ENCODE measurements at regions not wholly inside any gene's neighbourhood (a gene's known extent, or its start where the extent isn't known, plus 50 kb on each side); places are given as distances from the start of the nearest gene placed in this dataset.

DNA sequence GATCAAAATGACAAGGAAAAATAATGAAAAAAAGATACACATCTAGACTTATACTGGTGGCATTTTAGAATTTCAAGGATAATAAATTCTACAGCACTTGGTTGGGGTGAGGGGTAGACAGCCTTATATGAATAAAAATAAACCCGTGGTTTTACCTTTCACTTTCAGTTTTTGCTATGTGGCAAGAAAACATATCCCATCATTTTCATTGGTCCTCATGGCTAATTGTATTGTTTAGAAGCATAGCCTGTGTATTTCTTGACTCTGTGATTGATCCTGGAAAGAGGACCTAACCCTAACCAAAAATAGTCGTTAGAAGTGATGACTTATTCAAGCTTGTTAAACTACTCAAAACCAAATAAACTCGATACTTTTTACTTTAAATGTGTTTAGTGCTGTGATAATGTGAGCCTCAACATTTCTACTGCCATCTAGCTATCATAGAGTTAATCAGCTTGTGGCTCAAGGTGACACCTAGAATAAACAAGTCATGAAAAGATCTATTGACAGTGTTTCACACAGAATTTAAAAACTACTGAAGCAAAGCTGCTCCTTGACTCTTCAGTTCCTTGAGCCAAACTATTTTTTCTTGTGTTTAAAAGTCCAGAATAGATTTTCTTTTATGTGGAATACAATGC lies 153.3 kb upstream of the IZUMO3 start:
- H3K27me3 ChIP-seq (ENCODE audit: control insufficient read depth, extremely low read depth, insufficient read depth, low read length), result no peaks in the 10 kb centered on the region
- H3K9me3 ChIP-seq (ENCODE audit: control insufficient read depth, low read depth, low read length), result no peaks in the 10 kb centered on the region
- H3K4me3 ChIP-seq (ENCODE audit: control insufficient read depth in 2 of 3, extremely low read depth in 1 of 3, insufficient read depth in 2 of 3, low read depth in 1 of 3, low read length in 3 of 3), result no peak overlapping the region
- TF ChIP-seq, protein P1, sequence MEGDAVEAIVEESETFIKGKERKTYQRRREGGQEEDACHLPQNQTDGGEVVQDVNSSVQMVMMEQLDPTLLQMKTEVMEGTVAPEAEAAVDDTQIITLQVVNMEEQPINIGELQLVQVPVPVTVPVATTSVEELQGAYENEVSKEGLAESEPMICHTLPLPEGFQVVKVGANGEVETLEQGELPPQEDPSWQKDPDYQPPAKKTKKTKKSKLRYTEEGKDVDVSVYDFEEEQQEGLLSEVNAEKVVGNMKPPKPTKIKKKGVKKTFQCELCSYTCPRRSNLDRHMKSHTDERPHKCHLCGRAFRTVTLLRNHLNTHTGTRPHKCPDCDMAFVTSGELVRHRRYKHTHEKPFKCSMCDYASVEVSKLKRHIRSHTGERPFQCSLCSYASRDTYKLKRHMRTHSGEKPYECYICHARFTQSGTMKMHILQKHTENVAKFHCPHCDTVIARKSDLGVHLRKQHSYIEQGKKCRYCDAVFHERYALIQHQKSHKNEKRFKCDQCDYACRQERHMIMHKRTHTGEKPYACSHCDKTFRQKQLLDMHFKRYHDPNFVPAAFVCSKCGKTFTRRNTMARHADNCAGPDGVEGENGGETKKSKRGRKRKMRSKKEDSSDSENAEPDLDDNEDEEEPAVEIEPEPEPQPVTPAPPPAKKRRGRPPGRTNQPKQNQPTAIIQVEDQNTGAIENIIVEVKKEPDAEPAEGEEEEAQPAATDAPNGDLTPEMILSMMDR (optimal IDR thresholded peaks at IDR 0.05 in 1 of 3, IDR thresholded peaks at IDR 0.05 in 1 of 3, conservative IDR thresholded peaks at IDR 0.05 in 1 of 3; ENCODE audit: extremely low read depth in 1 of 3, insufficient read depth in 2 of 3, low read length in 3 of 3), result no peak
- no peak for TF ChIP-seq EZH2 (IDR thresholded peaks at IDR 0.05; ENCODE audit: low read length)
- FAIRE-seq, result no peak
- no peaks in the 10 kb centered on the region for H3K9me1 ChIP-seq (ENCODE audit: control insufficient read depth, extremely low read depth, insufficient read depth, low read length)
- no peak overlapping the region for H3K4me2 ChIP-seq (ENCODE audit: control insufficient read depth, extremely low read depth, insufficient read depth, low read depth, low read length)
- no peaks in the 10 kb centered on the region for H3K79me2 ChIP-seq (ENCODE audit: control insufficient read depth, insufficient read depth, low read length)
- H3K9ac ChIP-seq (ENCODE audit: control insufficient read depth, extremely low read depth, insufficient read depth, low read length), result no peak overlapping the region
- H3K4me1 ChIP-seq (ENCODE audit: control insufficient read depth, extremely low read depth, insufficient read depth, low read length), result no peaks in the 10 kb centered on the region
- H2AFZ ChIP-seq (ENCODE audit: control insufficient read depth, low read length), result no peak overlapping the region
- no peak overlapping the region for H3K27ac ChIP-seq (ENCODE audit: control insufficient read depth, insufficient read depth, low read length)
- no peaks in the 10 kb centered on the region for H4K20me1 ChIP-seq (ENCODE audit: control insufficient read depth, extremely low read depth, insufficient read depth, low read length)
- DNase-seq (ENCODE audit: low read depth, low spot score), result no peak
- no peaks in the 10 kb centered on the region for H3K36me3 ChIP-seq (ENCODE audit: control insufficient read depth in 2 of 2, extremely low read depth in 1 of 2, insufficient read depth in 2 of 2, low read length in 2 of 2)
- dilution Hi-C loops (cut with MboI; ENCODE audit: extremely low pct_ligation_motif_present, low sequenced_read_pairs), result no loop called here

- TF ChIP-seq, protein P1 (optimal IDR thresholded peaks at IDR 0.05 in 1 of 3, IDR thresholded peaks at IDR 0.05 in 1 of 3, conservative IDR thresholded peaks at IDR 0.05 in 1 of 3; ENCODE audit: extremely low read depth in 1 of 3, insufficient read depth in 2 of 3, low read length in 3 of 3), result no peak
- no peak for TF ChIP-seq EZH2 (IDR thresholded peaks at IDR 0.05; ENCODE audit: low read length)
- no peak overlapping the region for H3K4me3 ChIP-seq (ENCODE audit: control insufficient read depth in 2 of 3, extremely low read depth in 1 of 3, insufficient read depth in 2 of 3, low read depth in 1 of 3, low read length in 3 of 3)
- H3K36me3 ChIP-seq (ENCODE audit: control insufficient read depth in 2 of 2, extremely low read depth in 1 of 2, insufficient read depth in 2 of 2, low read length in 2 of 2), result no peaks in the 10 kb centered on the region
- no peaks in the 10 kb centered on the region for H4K20me1 ChIP-seq (ENCODE audit: control insufficient read depth, extremely low read depth, insufficient read depth, low read length)
- FAIRE-seq (no peak), DNase-seq (ENCODE audit: low read depth, low spot score) (no peak)
- no peaks in the 10 kb centered on the region for H3K27me3 ChIP-seq (ENCODE audit: control insufficient read depth, extremely low read depth, insufficient read depth, low read length)
- H2AFZ ChIP-seq (ENCODE audit: control insufficient read depth, low read length), result no peak overlapping the region
- H3K4me1 ChIP-seq (ENCODE audit: control insufficient read depth, extremely low read depth, insufficient read depth, low read length), result no peaks in the 10 kb centered on the region
- no peak overlapping the region for H3K4me2 ChIP-seq (ENCODE audit: control insufficient read depth, extremely low read depth, insufficient read depth, low read depth, low read length)
- H3K9me3 ChIP-seq (ENCODE audit: control insufficient read depth, low read depth, low read length), result no peaks in the 10 kb centered on the region
- H3K79me2 ChIP-seq (ENCODE audit: control insufficient read depth, insufficient read depth, low read length), result no peaks in the 10 kb centered on the region
- no peaks in the 10 kb centered on the region for H3K9me1 ChIP-seq (ENCODE audit: control insufficient read depth, extremely low read depth, insufficient read depth, low read length)
- H3K9ac ChIP-seq (ENCODE audit: control insufficient read depth, extremely low read depth, insufficient read depth, low read length), result no peak overlapping the region
- no peak overlapping the region for H3K27ac ChIP-seq (ENCODE audit: control insufficient read depth, insufficient read depth, low read length)
- dilution Hi-C loops (cut with MboI; ENCODE audit: extremely low pct_ligation_motif_present, low sequenced_read_pairs), result no loop called here
These were observed 126.6 kb upstream of the IZUMO3 start for GRCh38 chr9:24672336-24672735.
